ENCODE measurements at regions not wholly inside any gene's neighbourhood (a gene's known extent, or its start where the extent isn't known, plus 50 kb on each side); places are given as distances from the start of the nearest gene placed in this dataset.

GRCh38 chr14:55902241-55902640 lies 216.0 kb upstream of the PELI2 start:
- H3K4me3 ChIP-seq: no peak overlapping the region
- H3K9me3 ChIP-seq: no peaks in the 10 kb centered on the region
- TF ChIP-seq, protein P1, sequence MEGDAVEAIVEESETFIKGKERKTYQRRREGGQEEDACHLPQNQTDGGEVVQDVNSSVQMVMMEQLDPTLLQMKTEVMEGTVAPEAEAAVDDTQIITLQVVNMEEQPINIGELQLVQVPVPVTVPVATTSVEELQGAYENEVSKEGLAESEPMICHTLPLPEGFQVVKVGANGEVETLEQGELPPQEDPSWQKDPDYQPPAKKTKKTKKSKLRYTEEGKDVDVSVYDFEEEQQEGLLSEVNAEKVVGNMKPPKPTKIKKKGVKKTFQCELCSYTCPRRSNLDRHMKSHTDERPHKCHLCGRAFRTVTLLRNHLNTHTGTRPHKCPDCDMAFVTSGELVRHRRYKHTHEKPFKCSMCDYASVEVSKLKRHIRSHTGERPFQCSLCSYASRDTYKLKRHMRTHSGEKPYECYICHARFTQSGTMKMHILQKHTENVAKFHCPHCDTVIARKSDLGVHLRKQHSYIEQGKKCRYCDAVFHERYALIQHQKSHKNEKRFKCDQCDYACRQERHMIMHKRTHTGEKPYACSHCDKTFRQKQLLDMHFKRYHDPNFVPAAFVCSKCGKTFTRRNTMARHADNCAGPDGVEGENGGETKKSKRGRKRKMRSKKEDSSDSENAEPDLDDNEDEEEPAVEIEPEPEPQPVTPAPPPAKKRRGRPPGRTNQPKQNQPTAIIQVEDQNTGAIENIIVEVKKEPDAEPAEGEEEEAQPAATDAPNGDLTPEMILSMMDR (IDR thresholded peaks at IDR 0.05): no peak
- DNase-seq: no peak
- H3K36me3 ChIP-seq: no peaks in the 10 kb centered on the region
- no peak overlapping the region for H3K9ac ChIP-seq (ENCODE audit: low read depth in 2 of 2, low read length in 2 of 2)
- no peaks in the 10 kb centered on the region for H3K27me3 ChIP-seq
- intact Hi-C loops (cut with DNase I): no loop called here
- no peak overlapping the region for H3K27ac ChIP-seq
- H3K4me1 ChIP-seq: no peaks in the 10 kb centered on the region

- no peaks in the 10 kb centered on the region for H3K9me3 ChIP-seq
- no peaks in the 10 kb centered on the region for H3K27me3 ChIP-seq
- no peaks in the 10 kb centered on the region for H3K36me3 ChIP-seq
- H3K4me1 ChIP-seq: no peaks in the 10 kb centered on the region
- no peak overlapping the region for H3K4me3 ChIP-seq
- no peak overlapping the region for H3K9ac ChIP-seq (ENCODE audit: low read depth in 2 of 2, low read length in 2 of 2)
- H3K27ac ChIP-seq: no peak overlapping the region
- no peak for DNase-seq
- intact Hi-C loops (cut with DNase I): no loop called here
- TF ChIP-seq, protein P1 (IDR thresholded peaks at IDR 0.05): no peak
Observed at GRCh38 chr14:55904086-55904485, 214.1 kb upstream of the PELI2 start.

GRCh38 chr14:55908106-55908505 lies 210.1 kb upstream of the PELI2 start:
- Histone ChIP-seq H3K9me3 (no peaks in the 10 kb centered on the region), H3K36me3 (no peaks in the 10 kb centered on the region), H3K27me3 (no peaks in the 10 kb centered on the region), H3K4me1 (no peaks in the 10 kb centered on the region), H3K9ac (ENCODE audit: low read depth in 2 of 2, low read length in 2 of 2) (no peak overlapping the region), H3K4me3 (no peak overlapping the region), H3K27ac (no peak overlapping the region)
- TF ChIP-seq, protein P1 (IDR thresholded peaks at IDR 0.05): no peak
- DNase-seq: no peak
- intact Hi-C loops (cut with DNase I): no loop called here

- Histone ChIP-seq H3K27me3 (no peaks in the 10 kb centered on the region), H3K4me3 (no peak overlapping the region), H3K4me1 (no peaks in the 10 kb centered on the region), H3K9ac (ENCODE audit: low read depth in 2 of 2, low read length in 2 of 2) (no peak overlapping the region), H3K9me3 (no peaks in the 10 kb centered on the region), H3K27ac (no peak overlapping the region), H3K36me3 (no peaks in the 10 kb centered on the region)
- intact Hi-C loops (cut with DNase I): no loop called here
- DNase-seq: no peak
- TF ChIP-seq, protein P1 (IDR thresholded peaks at IDR 0.05): no peak
Observed at GRCh38 chr14:55909879-55910278, 208.3 kb upstream of the PELI2 start.

- Histone ChIP-seq H3K9me3 (no peaks in the 10 kb centered on the region), H3K9ac (ENCODE audit: low read depth in 2 of 2, low read length in 2 of 2) (no peak overlapping the region), H3K27me3 (no peaks in the 10 kb centered on the region), H3K4me1 (no peaks in the 10 kb centered on the region), H3K4me3 (no peak overlapping the region), H3K27ac (no peak overlapping the region), H3K36me3 (no peaks in the 10 kb centered on the region)
- TF ChIP-seq, protein P1 (IDR thresholded peaks at IDR 0.05): no peak
- no peak for DNase-seq
- intact Hi-C loops (cut with DNase I): no loop called here
Observed at GRCh38 chr14:55910601-55911243, 207.5 kb upstream of the PELI2 start.

Measured in colonic mucosa (tissue), 4 donors.